Neuron (in vitro differentiated cells): ENCODE measurements at regions not wholly inside any gene's neighbourhood (a gene's known extent, or its start where the extent isn't known, plus 50 kb on each side); places are given as distances from the start of the nearest gene placed in this dataset.
"Not testable (repeated sequence)": the region's sequence is repeated elsewhere in the genome, so short reads cannot be mapped to it uniquely, and the experiment has no call there.

Experiments used
- H2AFZ ChIP-seq: one replicate; pipeline ENCODE4 v1.6.1; 2013; ENCODE audit warnings: low read depth, mild to moderate bottlenecking, inconsistent platforms, low read length, moderate library complexity
- H3K27me3 ChIP-seq: one replicate; pipeline ENCODE4 v1.6.1; 2013; ENCODE audit warnings: low read length; ENCODE audit not compliant: insufficient read depth
- H3K36me3 ChIP-seq: one replicate; pipeline ENCODE4 v1.6.1; 2013; ENCODE audit warnings: low read length; ENCODE audit not compliant: insufficient read depth
- H3K4me1 ChIP-seq: one replicate; pipeline ENCODE4 v1.6.1; 2013; ENCODE audit warnings: low read length; ENCODE audit not compliant: insufficient read depth
- H3K4me3 ChIP-seq: 2 replicates; pipeline ENCODE4 v1.5.1; 2013; ENCODE audit warnings: mild to moderate bottlenecking, low read length, moderate library complexity
- H3K9me3 ChIP-seq: one replicate; pipeline ENCODE4 v1.6.1; 2013; ENCODE audit warnings: low read length

- no peaks in the 10 kb centered on the region for H3K4me1 ChIP-seq
- no peaks in the 10 kb centered on the region for H3K9me3 ChIP-seq
- no peak overlapping the region for H3K4me3 ChIP-seq
- no peaks in the 10 kb centered on the region for H3K36me3 ChIP-seq
- no peak overlapping the region for H2AFZ ChIP-seq
- H3K27me3 ChIP-seq = peaks cover 2% of the 10 kb centered on the region
These were observed 144.6 kb upstream of the PITX1 start for GRCh38 chr5:135178476-135179155.

GRCh38 chr5:135177591-135177990 is 143.6 kb upstream of the PITX1 start:
- H3K9me3 ChIP-seq = no peaks in the 10 kb centered on the region
- H3K4me1 ChIP-seq = no peaks in the 10 kb centered on the region
- no peak overlapping the region for H3K4me3 ChIP-seq
- H2AFZ ChIP-seq = no peak overlapping the region
- no peaks in the 10 kb centered on the region for H3K36me3 ChIP-seq
- peaks cover 2% of the 10 kb centered on the region for H3K27me3 ChIP-seq

DNA sequence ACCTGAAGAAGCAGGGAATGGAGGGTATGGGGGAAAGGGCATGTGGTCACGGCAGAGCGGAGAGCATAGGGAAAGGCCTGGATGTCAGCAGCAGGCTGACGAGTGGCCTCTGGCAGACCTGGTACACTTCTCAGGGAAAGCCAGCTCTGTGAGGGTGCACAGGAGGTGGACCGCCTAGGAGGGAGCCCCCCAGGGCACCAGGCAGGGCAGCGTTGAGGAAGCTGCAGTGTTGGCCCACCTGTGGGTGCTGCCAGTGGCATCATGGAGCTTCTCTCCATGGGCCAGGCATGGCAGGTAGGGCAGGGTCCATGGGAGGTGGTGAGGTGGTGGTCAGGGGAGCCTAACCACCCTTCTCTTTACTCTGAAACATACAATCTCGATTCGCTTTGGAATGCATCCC is 143.0 kb upstream of the PITX1 start:
- Histone ChIP-seq H3K27me3 (peaks cover 2% of the 10 kb centered on the region), H3K4me3 (no peak overlapping the region), H3K9me3 (no peaks in the 10 kb centered on the region), H3K36me3 (no peaks in the 10 kb centered on the region), H3K4me1 (no peaks in the 10 kb centered on the region), H2AFZ (no peak overlapping the region)

DNA sequence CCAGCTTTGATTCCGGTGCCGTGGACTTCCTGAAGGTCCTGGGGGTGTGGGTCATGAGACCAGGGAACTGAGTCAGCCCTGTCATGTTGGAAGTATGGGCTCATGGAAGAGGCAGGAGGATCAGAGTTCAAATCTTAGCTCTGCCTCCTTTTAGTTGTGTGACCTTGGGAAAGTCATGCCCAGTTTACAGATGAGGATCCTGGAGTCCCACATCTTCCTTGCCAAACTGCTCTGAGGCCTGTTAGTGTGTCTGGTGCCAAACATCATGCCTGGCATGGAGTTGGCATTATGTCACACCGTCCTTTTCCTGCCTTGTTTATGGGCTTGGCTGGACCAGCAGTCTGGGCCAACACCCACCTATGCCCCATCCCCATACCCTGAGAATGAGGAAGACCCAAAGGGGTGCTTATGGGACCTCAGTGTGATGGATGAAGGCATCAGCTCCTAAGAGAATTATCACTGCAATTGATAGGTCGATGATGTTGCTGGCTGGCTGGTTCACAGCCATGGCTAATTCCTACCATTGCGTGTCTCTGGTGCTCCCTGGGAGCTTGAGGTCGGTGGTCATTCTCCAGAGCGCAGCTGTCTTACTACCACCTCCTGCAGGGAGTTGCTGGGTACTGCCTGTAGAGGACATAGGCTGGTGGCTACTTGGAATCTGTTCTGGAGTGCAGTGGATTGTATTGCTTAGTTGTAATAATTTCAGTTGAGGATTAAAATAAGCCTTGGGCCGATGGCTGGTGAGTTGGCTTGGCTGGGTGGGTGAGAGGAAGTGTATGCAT is 140.5 kb upstream of the PITX1 start:
- Histone ChIP-seq H3K9me3 (no peaks in the 10 kb centered on the region), H2AFZ (no peak overlapping the region), H3K27me3 (no peaks in the 10 kb centered on the region), H3K4me3 (no peak overlapping the region), H3K36me3 (no peaks in the 10 kb centered on the region), H3K4me1 (no peaks in the 10 kb centered on the region)

DNA sequence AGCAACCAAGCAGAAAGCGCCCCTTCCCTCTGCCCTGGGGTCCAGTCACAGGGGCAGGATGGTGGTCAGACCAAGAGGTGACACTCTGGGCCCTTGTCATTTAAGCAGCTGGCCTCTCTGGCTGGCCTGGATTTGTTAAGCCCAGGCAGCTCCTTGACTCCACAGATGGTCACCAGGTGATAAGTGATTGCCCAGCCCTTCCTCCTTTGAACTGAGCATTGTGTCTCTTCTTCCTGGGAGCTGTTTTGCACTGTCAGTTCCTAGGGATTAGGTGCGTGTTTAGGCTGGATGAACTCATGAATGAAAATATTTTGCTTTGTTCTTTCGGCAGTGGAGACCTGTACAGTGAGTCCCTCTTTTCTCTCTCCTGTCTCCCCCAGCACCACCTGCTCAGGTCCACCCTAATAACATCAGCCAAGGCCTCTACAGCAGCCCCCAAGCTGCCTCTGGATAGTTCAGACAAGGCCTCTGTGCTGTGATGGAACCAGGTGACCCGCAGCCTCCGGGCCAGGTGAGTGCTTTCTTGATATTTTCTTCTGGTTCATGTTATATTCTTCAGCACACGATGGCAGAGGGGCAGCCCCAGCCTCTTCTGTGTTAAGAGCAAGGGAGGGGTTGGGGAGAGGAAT is 139.7 kb upstream of the PITX1 start:
- Histone ChIP-seq H3K4me3 (no peak overlapping the region), H3K9me3 (no peaks in the 10 kb centered on the region), H3K27me3 (no peaks in the 10 kb centered on the region), H3K36me3 (no peaks in the 10 kb centered on the region), H2AFZ (no peak overlapping the region), H3K4me1 (no peaks in the 10 kb centered on the region)

DNA sequence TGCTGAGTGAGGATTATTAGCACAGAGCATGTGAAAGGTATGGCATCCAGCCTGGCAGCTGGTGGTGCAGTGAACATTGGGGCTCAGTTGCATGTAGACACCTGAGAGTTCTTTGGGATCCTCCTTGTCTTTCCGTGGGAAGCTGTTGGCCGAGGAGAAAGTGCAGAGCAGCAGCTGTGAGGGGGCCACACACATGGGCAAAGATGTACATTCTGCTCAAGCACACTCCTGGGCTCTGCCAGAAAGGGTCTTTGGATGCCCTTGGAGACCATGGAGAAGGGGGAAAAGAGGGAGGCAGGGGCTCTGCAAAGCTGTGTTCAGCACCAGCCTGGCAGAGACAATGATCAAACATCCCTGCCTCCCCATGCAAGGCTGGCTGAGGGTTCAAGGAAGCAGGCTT is 138.7 kb upstream of the PITX1 start:
- Histone ChIP-seq H3K9me3 (no peaks in the 10 kb centered on the region), H2AFZ (no peak overlapping the region), H3K4me3 (no peak overlapping the region), H3K36me3 (no peaks in the 10 kb centered on the region), H3K27me3 (no peaks in the 10 kb centered on the region), H3K4me1 (no peaks in the 10 kb centered on the region)

- no peaks in the 10 kb centered on the region for H3K9me3 ChIP-seq
- H3K36me3 ChIP-seq = no peaks in the 10 kb centered on the region
- no peaks in the 10 kb centered on the region for H3K27me3 ChIP-seq
- no peaks in the 10 kb centered on the region for H3K4me1 ChIP-seq
- no peak overlapping the region for H2AFZ ChIP-seq
- no peak overlapping the region for H3K4me3 ChIP-seq
These were observed 137.3 kb upstream of the PITX1 start for GRCh38 chr5:135171336-135171735.

- no peaks in the 10 kb centered on the region for H3K4me1 ChIP-seq
- H3K27me3 ChIP-seq = no peaks in the 10 kb centered on the region
- no peak overlapping the region for H2AFZ ChIP-seq
- no peaks in the 10 kb centered on the region for H3K9me3 ChIP-seq
- H3K4me3 ChIP-seq = no peak overlapping the region
- no peaks in the 10 kb centered on the region for H3K36me3 ChIP-seq
These were observed 136.5 kb upstream of the PITX1 start for GRCh38 chr5:135170500-135170899.

GRCh38 chr5:135169753-135170152 is 135.7 kb upstream of the PITX1 start:
- Histone ChIP-seq H3K36me3 (no peaks in the 10 kb centered on the region), H3K4me1 (no peaks in the 10 kb centered on the region), H3K27me3 (no peaks in the 10 kb centered on the region), H3K9me3 (no peaks in the 10 kb centered on the region), H3K4me3 (no peak overlapping the region), H2AFZ (no peak overlapping the region)

- H3K27me3 ChIP-seq = peaks cover 2% of the 10 kb centered on the region
- H3K36me3 ChIP-seq = no peaks in the 10 kb centered on the region
These were observed 133.6 kb upstream of the PITX1 start for GRCh38 chr5:135167634-135168033.

DNA sequence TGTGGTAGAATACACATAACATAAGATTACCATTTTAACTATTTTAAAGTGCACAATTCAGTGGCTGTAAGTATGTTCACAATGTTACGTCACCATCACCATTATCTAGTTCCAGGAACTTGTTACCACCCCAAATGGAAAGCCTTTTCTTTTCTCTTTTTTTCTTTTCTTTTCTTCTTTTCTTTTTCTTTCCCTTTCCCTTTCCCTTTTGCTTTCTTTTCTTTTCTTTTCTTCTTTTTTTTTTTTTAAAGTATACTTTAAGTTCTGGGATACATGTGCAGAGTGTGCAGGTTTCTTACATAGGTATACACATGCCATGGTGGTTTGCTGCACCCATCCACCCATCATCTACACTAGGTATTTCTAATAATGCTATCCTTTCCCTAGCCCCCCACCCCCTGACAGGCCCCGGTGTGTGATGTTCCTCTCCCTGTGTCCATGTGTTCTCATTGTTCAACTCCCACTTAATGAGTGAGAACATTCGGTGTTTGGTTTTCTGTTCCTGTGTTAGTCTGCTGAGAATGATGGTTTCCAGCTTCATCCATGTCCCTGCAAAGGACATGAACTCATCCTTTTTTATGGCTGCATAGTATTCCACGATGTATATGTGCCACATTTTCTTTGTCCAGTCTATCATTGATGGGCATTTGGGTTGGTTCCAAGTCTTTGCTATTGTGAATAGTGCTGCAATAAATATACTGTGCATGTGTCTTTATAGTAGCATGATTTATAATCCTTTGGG is 131.0 kb upstream of the PITX1 start:
- H3K36me3 ChIP-seq, H3K27me3 ChIP-seq, H2AFZ ChIP-seq, H3K4me3 ChIP-seq, H3K4me1 ChIP-seq, H3K9me3 ChIP-seq: not testable (repeated sequence)

More at GRCh38 chr5:135167634-135168033, 133.6 kb upstream of the PITX1 start:
- Histone ChIP-seq H3K9me3 (no peaks in the 10 kb centered on the region), H3K4me1 (no peaks in the 10 kb centered on the region), H3K4me3 (no peak overlapping the region), H2AFZ (no peak overlapping the region)

DNA sequence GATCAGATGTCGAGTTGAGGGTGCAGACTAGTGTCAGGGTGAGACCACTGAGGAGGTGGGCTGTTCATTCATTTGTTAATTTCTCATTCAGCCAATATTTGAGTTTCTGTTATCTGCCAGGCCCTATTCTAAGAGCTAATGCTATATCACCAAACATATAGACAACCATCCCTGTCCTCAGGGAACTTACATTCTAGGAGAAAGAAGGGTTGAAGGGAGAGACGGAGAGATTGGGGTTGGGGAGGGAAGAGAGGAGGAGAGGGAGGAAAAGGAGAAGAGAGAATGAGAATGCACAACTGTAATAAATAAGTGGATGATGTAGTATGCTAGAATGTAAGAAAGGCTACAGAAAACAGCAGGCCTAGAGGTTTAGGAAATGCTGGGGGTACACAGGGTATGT is 129.9 kb upstream of the PITX1 start:
- Histone ChIP-seq H3K27me3 (peaks cover 4% of the 10 kb centered on the region), H3K4me1 (no peaks in the 10 kb centered on the region), H2AFZ (no peak overlapping the region), H3K9me3 (peaks cover 1% of the 10 kb centered on the region), H3K36me3 (no peaks in the 10 kb centered on the region), H3K4me3 (no peak overlapping the region)

- peaks cover 4% of the 10 kb centered on the region for H3K27me3 ChIP-seq
- no peaks in the 10 kb centered on the region for H3K36me3 ChIP-seq
- peaks cover 3% of the 10 kb centered on the region for H3K9me3 ChIP-seq
- H3K4me3 ChIP-seq = no peak overlapping the region
- H2AFZ ChIP-seq = no peak overlapping the region
- H3K4me1 ChIP-seq = no peaks in the 10 kb centered on the region
These were observed 129.4 kb upstream of the PITX1 start for GRCh38 chr5:135163391-135163790.
